Caco-2 (cell line): ENCODE measurements at regions not wholly inside any gene's neighbourhood (a gene's known extent, or its start where the extent isn't known, plus 50 kb on each side); places are given as distances from the start of the nearest gene placed in this dataset.

Source experiments
- BruUV-seq: library from RNA; stranded (reverse); fragments of 400-500 nt; replicated peaks from 2 replicates; lab custom pipeline; 2021; lab: Mats Ljungman, UMichigan
- CTCF ChIA-PET: fragments of 300-600 bp; sonication (Branson Sonifier 250); formaldehyde crosslinking; loops from one replicate; lab custom pipeline; 2022; ENCODE audit warnings: antibody characterized with exemption; lab: Charles Lee
- POLR2A ChIA-PET: fragments of 300-600 bp; sonication (Branson Sonifier 250); formaldehyde crosslinking; loops from one replicate; lab custom pipeline; 2022; ENCODE audit warnings: antibody characterized with exemption; lab: Charles Lee
- DNase-seq, 2 experiments: peaks; one replicate each; pipeline versions ENCODE4 v3.0.0 to v3.0.0-alpha.2; 2020 to 2022
- H3K27me3 ChIP-seq: replicated peaks from 2 replicates; pipeline ENCODE4 v1.6.0; 2011; ENCODE audit warnings: low read length; ENCODE audit not compliant: control insufficient read depth, insufficient read depth
- H3K36me3 ChIP-seq: 2 replicates; pipeline ENCODE4 v1.5.1; 2011; ENCODE audit warnings: low read length; ENCODE audit not compliant: control insufficient read depth, insufficient read depth
- H3K4me1 ChIP-seq: fragments of 250-450 bp; sonication (Bioruptor Pico); 2 replicates; pipeline ENCODE4 v1.5.1; 2020; ENCODE audit warnings: mild to moderate bottlenecking
- H3K4me3 ChIP-seq: 2 replicates; pipeline ENCODE4 v1.5.1; 2011; ENCODE audit warnings: low read depth, mild to moderate bottlenecking, control low read depth, low read length
- H3K9me3 ChIP-seq: fragments of 250-450 bp; sonication (Bioruptor Pico); 2 replicates; pipeline ENCODE4 v1.5.1; 2020; ENCODE audit warnings: mild to moderate bottlenecking, moderate library complexity
- H3K27ac Mint-ChIP-seq: one replicate; pipeline ENCODE4 v1.8.0; 2022; ENCODE audit warnings: mixed read lengths; ENCODE audit not compliant: unreplicated experiment
- H3K27me3 Mint-ChIP-seq: one replicate; pipeline ENCODE4 v1.8.0; 2022; ENCODE audit warnings: mixed read lengths; ENCODE audit not compliant: insufficient read depth, unreplicated experiment
- H3K36me3 Mint-ChIP-seq: one replicate; pipeline ENCODE4 v1.8.0; 2022; ENCODE audit warnings: mild to moderate bottlenecking, mixed read lengths; ENCODE audit not compliant: insufficient read depth, unreplicated experiment
- H3K4me1 Mint-ChIP-seq: one replicate; pipeline ENCODE4 v1.8.0; 2022; ENCODE audit warnings: low read depth, mixed read lengths; ENCODE audit not compliant: unreplicated experiment
- H3K4me3 Mint-ChIP-seq: one replicate; pipeline ENCODE4 v1.8.0; 2022; ENCODE audit warnings: mild to moderate bottlenecking, moderate library complexity, mixed read lengths; ENCODE audit not compliant: unreplicated experiment
- H3K9me3 Mint-ChIP-seq: one replicate; pipeline ENCODE4 v1.8.0; 2022; ENCODE audit warnings: mixed read lengths; ENCODE audit not compliant: unreplicated experiment
- intact Hi-C: fragments of 100-400 bp; cut with micrococcal nuclease; formaldehyde crosslinking; loops from one replicate; pipeline ENCODE4 v1.10.0; 2022; ENCODE audit not compliant: unreplicated experiment
- TF ChIP-seq, protein P1 (sequence below), 2 experiments: fragments of 200-600 bp in 1 of 2; IDR thresholded peaks; 1 replicate in 1 of 2; 2 replicates in 1 of 2; pipeline versions ENCODE4 v1.5.1 to v1.8.0; 2011 to 2022; ENCODE audit warnings: antibody characterized with exemption in 1 of 2, control low read depth in 1 of 2, inconsistent platforms in 1 of 2, low read depth in 1 of 2, low read length in 1 of 2, mild to moderate bottlenecking in 1 of 2, moderate library complexity in 1 of 2; ENCODE audit not compliant: insufficient read depth in 1 of 2, severe bottlenecking in 1 of 2, unreplicated experiment in 1 of 2

- intact Hi-C loops: loop anchor here (5.0 kb wide), 1 partner anchor 103 kb away; no protein-coding TSS in a partner anchor
- H3K27me3 ChIP-seq: no peaks in the 10 kb centered on the region
- CTCF ChIA-PET: no interaction called here
These were observed 507.4 kb downstream of the BMP2 start for GRCh38 chr20:7274870-7275269.

GRCh38 chr20:7275645-7276237, 508.3 kb downstream of the BMP2 start:
- BruUV-seq: no TSS peak
- CTCF ChIA-PET: no interaction called here
- H3K4me1 Mint-ChIP-seq: no peaks in the 10 kb centered on the region
- Histone ChIP-seq H3K4me3 (no peak overlapping the region), H3K27me3 (no peaks in the 10 kb centered on the region), H3K9me3 (no peaks in the 10 kb centered on the region), H3K36me3 (no peaks in the 10 kb centered on the region), H3K4me1 (no peaks in the 10 kb centered on the region)
- H3K27me3 Mint-ChIP-seq: no peaks in the 10 kb centered on the region
- no peak for DNase-seq
- no peak overlapping the region for H3K4me3 Mint-ChIP-seq
- intact Hi-C loops: no loop called here
- POLR2A ChIA-PET: no interaction called here
- TF ChIP-seq, protein P1, sequence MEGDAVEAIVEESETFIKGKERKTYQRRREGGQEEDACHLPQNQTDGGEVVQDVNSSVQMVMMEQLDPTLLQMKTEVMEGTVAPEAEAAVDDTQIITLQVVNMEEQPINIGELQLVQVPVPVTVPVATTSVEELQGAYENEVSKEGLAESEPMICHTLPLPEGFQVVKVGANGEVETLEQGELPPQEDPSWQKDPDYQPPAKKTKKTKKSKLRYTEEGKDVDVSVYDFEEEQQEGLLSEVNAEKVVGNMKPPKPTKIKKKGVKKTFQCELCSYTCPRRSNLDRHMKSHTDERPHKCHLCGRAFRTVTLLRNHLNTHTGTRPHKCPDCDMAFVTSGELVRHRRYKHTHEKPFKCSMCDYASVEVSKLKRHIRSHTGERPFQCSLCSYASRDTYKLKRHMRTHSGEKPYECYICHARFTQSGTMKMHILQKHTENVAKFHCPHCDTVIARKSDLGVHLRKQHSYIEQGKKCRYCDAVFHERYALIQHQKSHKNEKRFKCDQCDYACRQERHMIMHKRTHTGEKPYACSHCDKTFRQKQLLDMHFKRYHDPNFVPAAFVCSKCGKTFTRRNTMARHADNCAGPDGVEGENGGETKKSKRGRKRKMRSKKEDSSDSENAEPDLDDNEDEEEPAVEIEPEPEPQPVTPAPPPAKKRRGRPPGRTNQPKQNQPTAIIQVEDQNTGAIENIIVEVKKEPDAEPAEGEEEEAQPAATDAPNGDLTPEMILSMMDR (IDR thresholded peaks at IDR 0.05; ENCODE audit: insufficient read depth in 1 of 2, low read depth in 1 of 2, low read length in 1 of 2, severe bottlenecking in 1 of 2, unreplicated experiment in 1 of 2): no peak
- H3K27ac Mint-ChIP-seq: no peak overlapping the region
- H3K9me3 Mint-ChIP-seq: no peaks in the 10 kb centered on the region
- no peaks in the 10 kb centered on the region for H3K36me3 Mint-ChIP-seq

More at GRCh38 chr20:7274870-7275269, 507.4 kb downstream of the BMP2 start:
- Mint-ChIP-seq H3K4me1 (no peaks in the 10 kb centered on the region), H3K27me3 (no peaks in the 10 kb centered on the region), H3K9me3 (no peaks in the 10 kb centered on the region), H3K27ac (no peak overlapping the region), H3K36me3 (no peaks in the 10 kb centered on the region), H3K4me3 (no peak overlapping the region)
- no peak overlapping the region for H3K4me3 ChIP-seq
- no peaks in the 10 kb centered on the region for H3K4me1 ChIP-seq
- TF ChIP-seq, protein P1 (IDR thresholded peaks at IDR 0.05; ENCODE audit: insufficient read depth in 1 of 2, low read depth in 1 of 2, low read length in 1 of 2, severe bottlenecking in 1 of 2, unreplicated experiment in 1 of 2): no peak
- POLR2A ChIA-PET: no interaction called here
- no peaks in the 10 kb centered on the region for H3K9me3 ChIP-seq
- DNase-seq: no peak
- no peaks in the 10 kb centered on the region for H3K36me3 ChIP-seq
- no TSS peak for BruUV-seq

GRCh38 chr20:7285918-7286556, 518.6 kb downstream of the BMP2 start:
- peak; percentile 75 to 77 for DNase-seq
- Mint-ChIP-seq H3K4me1 (no peaks in the 10 kb centered on the region), H3K36me3 (no peaks in the 10 kb centered on the region), H3K27ac (no peak overlapping the region), H3K4me3 (no peak overlapping the region), H3K27me3 (no peaks in the 10 kb centered on the region), H3K9me3 (no peaks in the 10 kb centered on the region)
- H3K4me1 ChIP-seq: 0 out of 2 replicates have a peak, but pooled peaks cover under 1% of the 10 kb centered on the region
- ChIA-PET POLR2A (no interaction called here), CTCF (interaction anchor here (0.6 to 1.3 kb wide), 14 partner anchors 10 to 456 kb away, joined by 3 to 12 read pairs (median 3); no protein-coding TSS in a partner anchor)
- no peak overlapping the region for H3K4me3 ChIP-seq
- intact Hi-C loops: loop anchor here (1.0 to 10.0 kb wide), 6 partner anchors 125 to 1144 kb away; partner anchors contain the start of gene BMP2
- BruUV-seq: no TSS peak
- H3K27me3 ChIP-seq: no peaks in the 10 kb centered on the region
- no peaks in the 10 kb centered on the region for H3K36me3 ChIP-seq
- no peaks in the 10 kb centered on the region for H3K9me3 ChIP-seq
- TF ChIP-seq, protein P1 (IDR thresholded peaks at IDR 0.05; ENCODE audit: insufficient read depth in 1 of 2, low read depth in 1 of 2, low read length in 1 of 2, severe bottlenecking in 1 of 2, unreplicated experiment in 1 of 2): peak; percentile 78 to 94
